ENCODE measurements at regions not wholly inside any gene's neighbourhood (a gene's known extent, or its start where the extent isn't known, plus 50 kb on each side); places are given as distances from the start of the nearest gene placed in this dataset.

GRCh38 chr10:123599366-123599849 is 66.7 kb upstream of the GPR26 start:
- no peak overlapping the region for H3K27ac ChIP-seq (ENCODE audit: low read depth, low read length)
- H2BK12ac ChIP-seq (ENCODE audit: low read depth, low read length): no peak overlapping the region; the same call in 1 of the 2 replicates
- peak overlapping the region; percentile 38; the same call in 1 of the 2 replicates for H2BK5ac ChIP-seq (ENCODE audit: low read depth, low read length)
- WGBS, 2 experiments (ENCODE audit: extremely low coverage in 1 of 2, insufficient coverage in 1 of 2, insufficient read length in 1 of 2, insufficient replicate concordance in 2 of 2, low coverage in 1 of 2, low lambda C conversion rate in 2 of 2, missing lambda C conversion rate in 1 of 2): 87% methylated on average over 8 of the region's 8 CpGs; no CpG with 5 or more reads in 1 of the 2 experiments
- no peak overlapping the region for H4K8ac ChIP-seq (ENCODE audit: extremely low read depth, insufficient read depth, low read length)
- no peak overlapping the region for H3K4ac ChIP-seq (replicated peaks; ENCODE audit: insufficient read length, low read depth, low read length)
- ChIA-PET CTCF (ENCODE audit: partially characterized antibody) (interaction anchor here (0.9 to 3.7 kb wide), 11 partner anchors 8 to 64 kb away, joined by 3 to 12 read pairs (median 4); no protein-coding TSS in a partner anchor), POLR2A (ENCODE audit: partially characterized antibody) (no interaction called here)
- no peaks in the 10 kb centered on the region; a peak in 1 of 7 replicates for H3K4me1 ChIP-seq (replicated peaks in 1 of 4; ENCODE audit: control insufficient read depth in 3 of 4, insufficient read depth in 4 of 4, low read length in 3 of 4)
- H3K23ac ChIP-seq (ENCODE audit: insufficient read length): no peak overlapping the region
- no peak overlapping the region for H3K9ac ChIP-seq (replicated peaks in 1 of 4; ENCODE audit: extremely low read depth in 1 of 4, low read depth in 3 of 4, low read length in 3 of 4)
- no peaks in the 10 kb centered on the region for H3K79me1 ChIP-seq (ENCODE audit: low read depth, low read length)
- no peaks in the 10 kb centered on the region for H3K79me2 ChIP-seq (ENCODE audit: control insufficient read depth in 1 of 2, insufficient read depth in 2 of 2, low read length in 2 of 2)
- H2AFZ ChIP-seq (ENCODE audit: low read length): no peak overlapping the region
- no peak for DNase-seq (ENCODE audit: low read depth in 1 of 2, low spot score in 2 of 2)
- no peak overlapping the region for H2BK20ac ChIP-seq (ENCODE audit: low read length)
- no peak for FAIRE-seq
- H3K9me3 ChIP-seq (ENCODE audit: insufficient read depth in 2 of 2, low read depth in 1 of 2, low read length in 1 of 2): no peaks in the 10 kb centered on the region
- H3K4me2 ChIP-seq (ENCODE audit: insufficient read depth in 1 of 2, low read depth in 2 of 2, low read length in 2 of 2): no peak overlapping the region
- no peak overlapping the region for H3K4me3 ChIP-seq (ENCODE audit: extremely low read depth in 1 of 4, insufficient read depth in 2 of 4, low read depth in 3 of 4, low read length in 4 of 4)
- no peaks in the 10 kb centered on the region for H3K27me3 ChIP-seq (replicated peaks in 1 of 4; ENCODE audit: control insufficient read depth in 3 of 4, extremely low read depth in 1 of 4, insufficient read depth in 3 of 4, low read length in 3 of 4)
- no peak overlapping the region; the same call in 1 of the 2 replicates for H2AK5ac ChIP-seq (ENCODE audit: low read depth, low read length)
- H2BK120ac ChIP-seq (replicated peaks; ENCODE audit: low read depth, low read length): no peak overlapping the region
- no peaks in the 10 kb centered on the region for H4K20me1 ChIP-seq (replicated peaks in 1 of 2; ENCODE audit: control insufficient read depth in 1 of 2, insufficient read depth in 2 of 2, low read length in 2 of 2)
- no peak overlapping the region for H3K14ac ChIP-seq (ENCODE audit: insufficient read length)
- no peak overlapping the region for H4K91ac ChIP-seq (replicated peaks; ENCODE audit: insufficient read length, low read length)
- H3K56ac ChIP-seq (replicated peaks; ENCODE audit: insufficient read length, low read depth, low read length): no peak overlapping the region
- H3K18ac ChIP-seq (ENCODE audit: extremely low read depth, low read length): no peak overlapping the region
- H3K23me2 ChIP-seq (ENCODE audit: low read depth, low read length): no peaks in the 10 kb centered on the region
- no peak overlapping the region for H4K5ac ChIP-seq (ENCODE audit: insufficient read length, low read depth, low read length)
- H3K36me3 ChIP-seq (ENCODE audit: control insufficient read depth in 2 of 4, insufficient read depth in 4 of 4, low read length in 3 of 4): no peaks in the 10 kb centered on the region
- H2BK15ac ChIP-seq (ENCODE audit: low read length): 0 out of 2 replicates have a peak overlapping the region, but pooled peaks have one; percentile 65
- TF ChIP-seq GTF2F1 (IDR thresholded peaks at IDR 0.05; ENCODE audit: borderline replicate concordance, low read depth, low read length) (no peak), SRF (IDR thresholded peaks at IDR 0.05; ENCODE audit: low read depth, low read length) (no peak), CTCF (IDR thresholded peaks at IDR 0.05; ENCODE audit: control extremely low read depth in 1 of 3, insufficient read depth in 1 of 3, low read depth in 1 of 3, low read length in 3 of 3) (no peak), YY1 (IDR thresholded peaks at IDR 0.05; ENCODE audit: low read depth, low read length) (no peak), RBBP5 (IDR thresholded peaks at IDR 0.05; ENCODE audit: borderline replicate concordance, low read depth, low read length) (no peak), KDM1A (IDR thresholded peaks at IDR 0.05; ENCODE audit: borderline replicate concordance, low read length) (no peak), CEBPB (IDR thresholded peaks at IDR 0.05; ENCODE audit: low read depth, low read length) (no peak), NANOG (IDR thresholded peaks at IDR 0.05; ENCODE audit: insufficient read depth, low read depth, low read length, poor library complexity, severe bottlenecking) (no peak), CHD2 (IDR thresholded peaks at IDR 0.05; ENCODE audit: low read length) (no peak), SP1 (IDR thresholded peaks at IDR 0.05; ENCODE audit: low read depth, low read length) (no peak), CBX8 (IDR thresholded peaks at IDR 0.05; ENCODE audit: borderline replicate concordance, low read depth, low read length) (no peak), BACH1 (IDR thresholded peaks at IDR 0.05; ENCODE audit: low read length) (no peak), MAFK (IDR thresholded peaks at IDR 0.05; ENCODE audit: low read depth, low read length) (no peak)

All from H1 (cell line).